AG09309 (cell line): ENCODE measurements at regions not wholly inside any gene's neighbourhood (a gene's known extent, or its start where the extent isn't known, plus 50 kb on each side); places are given as distances from the start of the nearest gene placed in this dataset.

Source experiments
- DNase-seq: peaks from one replicate; pipeline ENCODE4 v3.0.0-alpha.2; 2010; ENCODE audit warnings: low read depth
- H3K4me3 ChIP-seq: 2 replicates; pipeline ENCODE4 v1.5.1; 2011; ENCODE audit warnings: mild to moderate bottlenecking, low read depth, low read length, moderate library complexity; ENCODE audit not compliant: control insufficient read depth
- CTCF ChIP-seq: IDR thresholded peaks from 2 replicates; pipeline ENCODE4 v1.5.1; 2011; ENCODE audit warnings: mild to moderate bottlenecking, low read depth, low read length, inconsistent platforms; ENCODE audit not compliant: insufficient read depth, control insufficient read depth; ENCODE audit errors: missing control alignments

DNA sequence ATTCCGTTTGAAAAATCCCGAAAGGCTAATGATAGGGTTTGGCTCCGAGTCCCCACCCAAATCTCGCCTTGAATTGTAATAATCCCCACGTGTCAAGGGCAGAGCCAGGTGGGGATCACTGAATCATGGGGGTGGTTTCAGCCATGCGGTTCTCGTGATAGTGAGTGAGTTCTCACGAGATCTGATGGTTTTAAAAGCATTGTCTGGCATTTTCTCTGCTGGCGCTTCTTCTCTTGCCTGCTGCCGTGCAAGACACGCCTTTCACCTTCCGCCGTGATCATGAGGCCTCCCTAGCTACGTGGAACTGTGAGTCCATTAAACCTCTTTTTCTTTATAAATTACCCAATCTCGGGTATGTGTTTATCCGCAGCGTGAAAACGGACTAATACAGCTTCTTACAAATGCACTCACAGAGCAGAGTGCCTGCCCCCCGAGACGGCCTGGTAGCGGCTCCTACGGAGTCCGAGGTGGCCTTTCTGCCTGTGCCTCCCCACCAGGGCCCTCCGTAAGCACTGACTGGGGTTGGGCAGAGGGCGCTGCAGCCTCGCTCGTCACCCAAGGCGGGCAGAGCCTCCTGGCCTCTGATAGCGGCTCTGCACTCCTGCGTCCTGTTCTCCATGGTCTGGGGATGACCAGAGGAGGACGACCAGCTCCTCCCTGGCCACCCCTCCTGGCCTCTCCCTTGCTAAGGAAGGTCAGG lies 131.7 kb downstream of the FOXL1 start:
- H3K4me3 ChIP-seq, result no peak overlapping the region
- TF ChIP-seq CTCF, result no peak
- DNase-seq, result no peak

DNA sequence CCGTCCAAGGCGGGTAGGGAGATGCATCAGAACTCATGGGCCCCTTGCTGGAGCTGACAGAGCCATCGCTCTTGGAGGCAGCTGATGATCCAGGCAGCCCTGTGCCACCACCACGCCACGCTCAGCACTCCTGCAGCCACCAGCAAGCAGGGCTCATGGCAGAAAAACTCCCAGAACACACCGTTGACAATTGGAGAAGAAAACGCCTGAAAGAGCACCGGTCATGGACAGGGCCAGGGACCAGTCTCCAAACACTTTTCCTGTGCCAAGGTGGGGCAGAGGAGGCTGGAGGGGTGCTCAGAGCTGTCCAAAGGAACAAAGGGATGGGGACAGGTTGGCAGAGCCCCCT lies 132.2 kb downstream of the FOXL1 start:
- H3K4me3 ChIP-seq, result no peak overlapping the region
- no peak for DNase-seq

GRCh38 chr16:86712158-86713009 lies 134.0 kb downstream of the FOXL1 start:
- TF ChIP-seq CTCF, result no peak
- no peak overlapping the region for H3K4me3 ChIP-seq
- no peak for DNase-seq

More for the DNA sequence above, 132.2 kb downstream of the FOXL1 start:
- no peak for TF ChIP-seq CTCF

DNA sequence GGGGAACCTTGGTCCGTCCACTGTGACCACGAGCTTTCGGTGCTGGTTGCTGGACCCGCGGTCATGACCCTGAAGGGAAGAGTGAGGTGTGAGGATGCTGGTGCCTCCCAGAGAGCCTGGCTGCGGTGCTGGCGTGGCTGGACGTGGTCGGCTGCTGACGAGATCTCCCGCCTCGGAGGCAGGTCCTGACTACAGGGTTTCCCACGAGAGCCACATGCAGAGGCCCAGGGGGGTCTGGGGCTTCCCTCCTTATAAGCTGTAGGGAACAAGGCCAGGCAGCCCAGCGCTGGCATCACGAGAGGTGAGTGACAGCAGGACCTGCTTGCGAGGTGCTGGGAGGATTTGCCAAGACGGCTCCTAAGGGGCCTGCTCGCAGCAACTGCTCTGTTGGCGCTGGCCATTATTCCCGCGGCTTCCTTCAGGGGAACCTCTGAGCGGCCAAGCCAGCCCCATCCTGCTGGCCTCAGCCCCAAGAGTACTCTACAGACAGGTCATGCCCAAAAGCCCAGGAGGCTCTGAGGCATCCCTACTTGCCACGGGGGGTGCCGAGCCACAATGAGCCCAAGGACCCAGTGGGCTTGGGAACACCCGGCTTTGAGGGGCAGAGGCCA lies 134.8 kb downstream of the FOXL1 start:
- H3K4me3 ChIP-seq, result no peak overlapping the region
- no peak for DNase-seq
- no peak for TF ChIP-seq CTCF

GRCh38 chr16:86714166-86714565 lies 135.8 kb downstream of the FOXL1 start:
- H3K4me3 ChIP-seq, result no peak overlapping the region
- no peak for TF ChIP-seq CTCF
- DNase-seq, result no peak

- no peak for TF ChIP-seq CTCF
- DNase-seq, result no peak
- no peak overlapping the region for H3K4me3 ChIP-seq
These were observed 138.3 kb downstream of the FOXL1 start for GRCh38 chr16:86716649-86717048.
